Tibial artery (tissue), 4 donors: ENCODE measurements at regions not wholly inside any gene's neighbourhood (a gene's known extent, or its start where the extent isn't known, plus 50 kb on each side); places are given as distances from the start of the nearest gene placed in this dataset.

Source experiments
- DNase-seq, 2 donors: peaks; one replicate each; pipeline ENCODE4 v3.0.0-alpha.2; 2019
- H3K27ac ChIP-seq, 2 donors: fragments of 200-600 bp; sonication (generic) in 1 of 2; 1 replicate in 1 of 2; 2 replicates in 1 of 2; pipeline ENCODE4 v1.5.1; 2018 to 2019; ENCODE audit warnings: mild to moderate bottlenecking in 1 of 2
- H3K27me3 ChIP-seq, 2 donors: fragments of 200-600 bp; sonication (generic) in 1 of 2; one replicate each; pipeline versions ENCODE4 v1.5.1 to v1.6.0; 2016 to 2019
- H3K36me3 ChIP-seq, 3 donors: fragments of 200-600 bp; sonication (generic) in 2 of 3; one replicate each; pipeline ENCODE4 v1.5.1; 2016 to 2019; ENCODE audit warnings: mild to moderate bottlenecking in 2 of 3
- H3K4me1 ChIP-seq, 4 donors: fragments of 200-600 bp; sonication (generic) in 2 of 4; 1 replicate in 3 of 4; 2 replicates in 1 of 4; pipeline ENCODE4 v1.5.1; 2016 to 2019
- H3K4me3 ChIP-seq, 2 donors: fragments of 200-600 bp; sonication (generic) in 1 of 2; 1 replicate in 1 of 2; 2 replicates in 1 of 2; pipeline ENCODE4 v1.5.1; 2018 to 2019; ENCODE audit warnings: mild to moderate bottlenecking in 2 of 2
- H3K9me3 ChIP-seq, 3 donors: fragments of 200-600 bp; sonication (generic) in 1 of 3; one replicate each; pipeline ENCODE4 v1.5.1; 2016 to 2019
- CTCF ChIP-seq, 2 experiments: fragments of 200-600 bp in 1 of 2; fragments of 450-650 bp in 1 of 2; IDR thresholded peaks; one replicate each; pipeline ENCODE4 v1.5.1; 2017 to 2019; ENCODE audit warnings: antibody characterized with exemption in 2 of 2, mild to moderate bottlenecking in 1 of 2, moderate library complexity in 1 of 2
- intact Hi-C: fragments of 100-400 bp; cut with DNase I; formaldehyde crosslinking; loops from one replicate; pipeline ENCODE4 v1.15.0; 2023; ENCODE audit warnings: low total_unique reads

DNA sequence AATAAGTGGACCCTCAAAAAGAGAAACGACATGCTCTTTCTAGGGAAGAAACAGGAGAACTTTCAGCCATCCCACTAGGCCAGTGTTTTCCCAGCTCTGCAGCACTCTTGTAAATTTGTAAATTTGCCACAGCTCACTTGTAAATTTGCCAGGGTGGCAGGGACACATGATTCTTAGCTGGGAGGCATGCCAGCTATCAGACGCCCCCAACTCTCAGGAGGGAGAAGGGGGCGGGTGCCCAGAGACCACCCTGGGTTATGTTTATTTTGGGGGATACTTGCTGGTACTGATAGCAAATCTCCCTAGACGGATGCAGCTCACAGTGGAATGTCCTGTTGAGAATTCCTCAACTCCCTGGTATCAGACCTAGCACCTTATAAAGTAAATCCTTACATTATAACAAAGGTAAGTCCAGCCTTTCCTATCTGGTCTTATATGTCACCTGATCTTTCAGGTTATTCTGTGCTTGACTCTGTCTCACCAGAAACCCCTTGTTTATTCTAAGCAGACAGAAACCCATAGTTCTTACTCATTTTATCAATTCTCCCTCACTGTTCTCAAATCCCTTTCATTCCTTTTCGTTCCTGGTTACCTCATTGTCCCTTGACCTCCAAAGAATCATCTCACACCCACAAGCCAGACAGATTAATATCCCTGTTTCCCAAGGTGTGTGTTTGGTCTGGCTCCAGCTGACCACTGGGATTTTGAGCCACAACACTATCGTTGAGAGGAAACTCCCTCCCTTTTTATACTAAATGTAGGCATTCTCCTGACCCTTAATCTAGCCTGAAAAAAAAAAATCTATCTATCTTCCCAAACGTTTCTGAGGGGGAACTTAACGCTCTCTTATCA is 69.3 kb upstream of the HMGA2 start:
- no peak for DNase-seq
- intact Hi-C loops, result no loop called here
- peaks cover 0 to 6% of the 10 kb centered on the region in 2 donors for H3K27me3 ChIP-seq

DNA sequence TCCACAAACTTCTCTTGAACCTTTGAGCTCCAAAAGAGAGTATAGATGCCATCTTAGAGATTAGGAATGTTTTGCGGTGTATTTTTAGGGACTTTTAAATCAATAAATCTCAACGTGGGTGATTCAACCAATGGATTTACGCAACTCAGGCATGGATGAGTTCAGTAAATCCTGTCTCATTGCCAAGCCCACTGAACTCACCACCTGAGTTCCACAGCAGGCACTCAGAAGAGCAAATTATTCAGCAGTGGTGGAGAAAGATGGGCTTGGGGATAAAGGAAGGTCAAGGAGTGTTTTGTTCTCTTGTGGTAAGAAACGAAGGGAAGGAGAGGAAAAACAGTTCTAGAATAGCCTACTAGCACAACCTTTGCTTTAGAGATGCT is 68.7 kb upstream of the HMGA2 start:
- Histone ChIP-seq H3K9me3 (no peaks in the 10 kb centered on the region), H3K27me3 (peaks cover 0 to 3% of the 10 kb centered on the region in 2 donors), H3K4me3 (no peak overlapping the region), H3K36me3 (no peaks in the 10 kb centered on the region), H3K27ac (no peak overlapping the region), H3K4me1 (no peaks in the 10 kb centered on the region)
- intact Hi-C loops, result no loop called here
- TF ChIP-seq CTCF (IDR thresholded peaks at IDR 0.05), result no peak
- no peak for DNase-seq

More for the DNA sequence above, 69.3 kb upstream of the HMGA2 start:
- no peak for TF ChIP-seq CTCF (IDR thresholded peaks at IDR 0.05)
- Histone ChIP-seq H3K27ac (no peak overlapping the region), H3K4me1 (no peaks in the 10 kb centered on the region), H3K9me3 (no peaks in the 10 kb centered on the region), H3K4me3 (no peak overlapping the region), H3K36me3 (no peaks in the 10 kb centered on the region)

GRCh38 chr12:65756267-65756666 is 68.0 kb upstream of the HMGA2 start:
- H3K36me3 ChIP-seq, result no peaks in the 10 kb centered on the region
- peaks cover 0 to 3% of the 10 kb centered on the region in 2 donors for H3K27me3 ChIP-seq
- intact Hi-C loops, result no loop called here
- H3K4me3 ChIP-seq, result no peak overlapping the region
- no peaks in the 10 kb centered on the region for H3K9me3 ChIP-seq
- TF ChIP-seq CTCF (IDR thresholded peaks at IDR 0.05), result no peak
- H3K27ac ChIP-seq, result no peak overlapping the region
- no peak for DNase-seq
- no peaks in the 10 kb centered on the region for H3K4me1 ChIP-seq

DNA sequence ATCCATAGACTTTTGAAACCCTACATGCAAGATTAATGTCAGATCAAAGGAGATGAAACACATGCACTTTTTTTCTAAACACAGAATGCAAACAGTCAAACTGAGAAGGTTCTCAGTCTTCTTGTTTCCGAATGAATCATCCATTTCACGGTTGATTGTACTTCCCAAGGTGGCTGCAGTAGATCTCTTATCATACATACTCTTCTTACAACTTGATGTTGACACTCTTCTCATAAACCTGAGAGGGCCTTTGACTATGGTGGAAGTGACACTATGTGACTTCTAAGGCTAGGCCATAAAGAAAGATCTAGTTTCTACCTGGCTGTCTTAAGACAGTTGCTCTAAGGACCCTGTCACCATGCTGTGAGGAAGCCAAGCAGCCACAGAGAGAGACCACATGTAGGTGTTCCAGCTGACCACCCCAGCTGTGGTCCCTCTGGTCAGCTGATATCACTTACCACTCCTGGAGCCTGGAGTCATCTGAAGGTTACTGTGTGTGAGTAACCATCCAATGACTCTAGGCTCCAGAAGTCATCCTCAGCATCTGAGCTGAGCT is 67.2 kb upstream of the HMGA2 start:
- Histone ChIP-seq H3K27me3 (peaks cover 0 to 3% of the 10 kb centered on the region in 2 donors), H3K27ac (no peak overlapping the region), H3K4me1 (no peaks in the 10 kb centered on the region), H3K4me3 (no peak overlapping the region), H3K36me3 (no peaks in the 10 kb centered on the region), H3K9me3 (no peaks in the 10 kb centered on the region)
- no peak for DNase-seq
- intact Hi-C loops, result no loop called here
- no peak for TF ChIP-seq CTCF (IDR thresholded peaks at IDR 0.05)

- Histone ChIP-seq H3K27me3 (peaks cover 0 to 3% of the 10 kb centered on the region in 2 donors), H3K27ac (no peak overlapping the region), H3K9me3 (no peaks in the 10 kb centered on the region), H3K4me3 (no peak overlapping the region), H3K36me3 (no peaks in the 10 kb centered on the region), H3K4me1 (no peaks in the 10 kb centered on the region)
- no peak for DNase-seq
- intact Hi-C loops, result no loop called here
- TF ChIP-seq CTCF (IDR thresholded peaks at IDR 0.05), result no peak
Observed at GRCh38 chr12:65758401-65758800, 65.9 kb upstream of the HMGA2 start.
